ENCODE measurements at regions not wholly inside any gene's neighbourhood (a gene's known extent, or its start where the extent isn't known, plus 50 kb on each side); places are given as distances from the start of the nearest gene placed in this dataset.
"Not testable (repeated sequence)": the region's sequence is repeated elsewhere in the genome, so short reads cannot be mapped to it uniquely, and the experiment has no call there.

DNA sequence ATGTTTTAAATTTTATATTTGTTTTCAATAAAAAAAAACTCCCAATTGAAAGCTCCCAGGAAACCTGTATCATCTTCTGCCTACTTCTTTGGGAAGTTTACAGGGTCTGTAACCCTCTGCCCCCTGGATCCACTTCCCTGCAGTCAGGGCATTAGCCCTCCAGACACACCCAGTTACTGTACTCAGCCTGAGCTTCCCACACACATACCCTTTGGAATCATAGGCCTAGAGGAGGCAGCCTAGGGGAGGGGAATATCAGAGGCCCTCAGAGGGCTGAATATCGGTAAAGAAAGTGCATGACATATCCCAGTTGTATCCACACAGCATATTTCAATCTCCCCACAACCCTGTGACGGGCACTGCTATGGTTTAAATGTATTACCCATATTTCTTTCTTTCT, 56.2 kb upstream of the TFPI start:
- H3K4me3 ChIP-seq (ENCODE audit: extremely low read depth, insufficient read depth, low read length, poor library complexity, severe bottlenecking); H3K4me1 ChIP-seq (ENCODE audit: control insufficient read depth, insufficient read depth, low read length, poor library complexity, severe bottlenecking); H3K36me3 ChIP-seq (ENCODE audit: control insufficient read depth, insufficient read depth, low read length); H3K9me3 ChIP-seq (ENCODE audit: control insufficient read depth, low read length); H3K27ac ChIP-seq (ENCODE audit: low read depth, low read length, severe bottlenecking): not testable (repeated sequence)
- no CpG with 5 or more reads among the region's 2 CpGs for WGBS, 2 experiments (ENCODE audit: insufficient coverage in 2 of 2)

DNA sequence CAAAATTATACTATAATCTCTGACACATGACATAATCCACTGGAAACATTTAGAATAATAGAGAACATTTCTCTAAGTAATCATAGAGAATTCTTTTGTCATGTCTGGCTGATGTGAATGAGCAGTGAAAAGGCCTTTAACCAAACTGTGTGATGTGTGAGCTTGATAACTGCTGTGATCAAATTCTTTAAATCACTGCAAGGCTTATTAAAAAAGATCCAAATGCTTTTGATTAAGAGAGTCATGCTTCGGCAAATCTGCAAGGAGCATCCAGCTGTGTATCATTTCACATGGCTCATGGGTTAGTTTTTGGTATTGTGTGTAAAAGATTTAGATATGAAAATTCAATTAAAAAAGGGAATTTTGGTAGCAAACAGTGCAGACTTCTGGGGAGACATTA, 58.6 kb upstream of the TFPI start:
- no peak overlapping the region for H3K27ac ChIP-seq (ENCODE audit: low read depth, low read length, severe bottlenecking)
- 100% methylated on average over 1 of the region's 1 CpG for WGBS, 2 experiments (ENCODE audit: insufficient coverage in 2 of 2)
- H3K36me3 ChIP-seq (ENCODE audit: control insufficient read depth, insufficient read depth, low read length): no peaks in the 10 kb centered on the region
- H3K4me3 ChIP-seq (ENCODE audit: extremely low read depth, insufficient read depth, low read length, poor library complexity, severe bottlenecking): no peak overlapping the region
- H3K9me3 ChIP-seq (ENCODE audit: control insufficient read depth, low read length): no peaks in the 10 kb centered on the region
- no peaks in the 10 kb centered on the region for H3K4me1 ChIP-seq (ENCODE audit: control insufficient read depth, insufficient read depth, low read length, poor library complexity, severe bottlenecking)

DNA sequence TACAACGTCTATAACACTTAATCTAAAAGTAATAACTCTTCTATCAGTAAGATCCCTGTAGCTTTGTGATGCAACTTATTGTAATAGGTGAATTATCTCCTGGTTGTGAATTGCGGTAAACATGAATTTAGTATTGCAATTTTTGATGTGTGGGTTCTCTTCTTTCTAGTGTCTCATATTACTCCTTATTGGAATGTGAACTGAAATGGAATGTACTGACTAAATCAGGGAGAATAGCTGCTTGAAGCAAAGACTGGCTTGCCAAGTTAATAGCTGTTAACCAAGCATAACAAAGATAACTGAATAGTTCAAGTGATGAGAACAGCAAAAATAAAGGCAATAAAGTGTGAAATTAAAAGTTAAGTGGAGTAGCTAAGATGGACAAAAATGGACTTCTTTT, 60.5 kb upstream of the TFPI start:
- H3K4me3 ChIP-seq (ENCODE audit: extremely low read depth, insufficient read depth, low read length, poor library complexity, severe bottlenecking): no peak overlapping the region
- WGBS, 2 experiments (ENCODE audit: insufficient coverage in 2 of 2): no CpG with 5 or more reads among the region's 2 CpGs
- no peaks in the 10 kb centered on the region for H3K36me3 ChIP-seq (ENCODE audit: control insufficient read depth, insufficient read depth, low read length)
- peaks cover 3% of the 10 kb centered on the region for H3K4me1 ChIP-seq (ENCODE audit: control insufficient read depth, insufficient read depth, low read length, poor library complexity, severe bottlenecking)
- H3K9me3 ChIP-seq (ENCODE audit: control insufficient read depth, low read length): no peaks in the 10 kb centered on the region
- H3K27ac ChIP-seq (ENCODE audit: low read depth, low read length, severe bottlenecking): no peak overlapping the region

DNA sequence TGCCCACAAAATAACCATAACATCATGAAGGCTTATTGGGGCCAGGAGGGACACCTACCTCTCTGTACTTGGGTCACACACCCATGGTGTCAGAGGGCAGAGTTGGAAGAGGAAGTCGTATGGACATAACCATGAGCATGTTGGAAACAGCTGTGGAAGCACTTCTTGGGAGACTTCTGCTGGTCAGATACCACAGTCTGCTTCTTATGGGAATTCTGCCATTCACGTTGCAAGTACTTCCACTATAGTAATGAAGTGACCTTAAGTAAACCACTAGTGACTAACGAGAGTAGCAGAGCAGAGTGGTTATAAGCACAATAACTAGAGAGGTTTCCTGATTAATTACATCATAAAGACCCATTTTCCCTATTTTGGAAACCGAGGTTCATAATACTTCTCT, 61.1 kb upstream of the TFPI start:
- H3K4me1 ChIP-seq (ENCODE audit: control insufficient read depth, insufficient read depth, low read length, poor library complexity, severe bottlenecking): peaks cover 3% of the 10 kb centered on the region
- H3K36me3 ChIP-seq (ENCODE audit: control insufficient read depth, insufficient read depth, low read length): no peaks in the 10 kb centered on the region
- 83 to 88% methylated on average over 1 of the region's 4 CpGs for WGBS, 2 experiments (ENCODE audit: insufficient coverage in 2 of 2)
- H3K27ac ChIP-seq (ENCODE audit: low read depth, low read length, severe bottlenecking): no peak overlapping the region
- H3K9me3 ChIP-seq (ENCODE audit: control insufficient read depth, low read length): no peaks in the 10 kb centered on the region
- no peak overlapping the region for H3K4me3 ChIP-seq (ENCODE audit: extremely low read depth, insufficient read depth, low read length, poor library complexity, severe bottlenecking)

DNA sequence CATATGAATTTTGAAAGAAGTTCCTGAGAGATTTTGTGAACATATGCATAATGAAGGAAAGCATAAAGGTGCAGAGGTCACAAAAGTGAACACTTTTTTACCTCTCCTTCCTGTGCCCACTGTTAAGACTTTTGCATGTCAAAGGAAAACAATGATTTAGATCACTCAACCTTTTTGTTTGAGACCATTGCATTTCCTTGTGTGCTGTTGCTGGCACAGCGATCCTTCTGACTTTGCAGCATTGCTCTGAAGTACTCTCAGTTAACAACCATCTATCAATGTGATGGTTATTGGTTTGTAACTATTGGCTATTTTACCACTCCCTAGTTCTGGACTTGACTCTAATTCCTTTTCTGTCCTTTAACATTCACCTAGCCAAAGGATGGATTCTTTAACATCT, 61.7 kb upstream of the TFPI start:
- H3K36me3 ChIP-seq (ENCODE audit: control insufficient read depth, insufficient read depth, low read length): no peaks in the 10 kb centered on the region
- no peak overlapping the region for H3K27ac ChIP-seq (ENCODE audit: low read depth, low read length, severe bottlenecking)
- H3K4me1 ChIP-seq (ENCODE audit: control insufficient read depth, insufficient read depth, low read length, poor library complexity, severe bottlenecking): peaks cover 3% of the 10 kb centered on the region
- no peak overlapping the region for H3K4me3 ChIP-seq (ENCODE audit: extremely low read depth, insufficient read depth, low read length, poor library complexity, severe bottlenecking)
- WGBS, 2 experiments (ENCODE audit: insufficient coverage in 2 of 2): no CpG with 5 or more reads among the region's 1 CpG
- H3K9me3 ChIP-seq (ENCODE audit: control insufficient read depth, low read length): no peaks in the 10 kb centered on the region

DNA sequence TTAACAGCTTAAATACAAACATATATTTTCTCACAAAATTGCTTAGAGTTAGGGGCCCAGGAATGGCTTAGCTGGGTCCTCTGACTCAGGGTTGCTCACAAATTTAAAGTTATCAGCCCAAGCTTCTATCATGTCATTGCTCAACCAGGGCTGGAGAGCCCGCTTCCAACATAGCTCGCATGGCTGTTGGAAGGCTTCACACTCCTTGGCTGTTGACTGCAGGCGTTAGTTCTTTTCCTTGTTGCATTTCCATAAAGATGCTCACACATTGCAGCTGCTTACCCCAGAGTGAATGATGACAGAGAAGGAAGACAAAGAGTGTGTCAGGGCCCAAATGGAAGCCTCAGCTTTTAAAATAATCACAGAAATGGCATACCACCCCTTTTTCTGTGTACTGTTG, 62.9 kb upstream of the TFPI start:
- no peaks in the 10 kb centered on the region for H3K36me3 ChIP-seq (ENCODE audit: control insufficient read depth, insufficient read depth, low read length)
- no peaks in the 10 kb centered on the region for H3K9me3 ChIP-seq (ENCODE audit: control insufficient read depth, low read length)
- H3K4me1 ChIP-seq (ENCODE audit: control insufficient read depth, insufficient read depth, low read length, poor library complexity, severe bottlenecking): peaks cover 3% of the 10 kb centered on the region
- WGBS, 2 experiments (ENCODE audit: insufficient coverage in 2 of 2): 75 to 100% methylated on average over 2 of the region's 3 CpGs
- H3K4me3 ChIP-seq (ENCODE audit: extremely low read depth, insufficient read depth, low read length, poor library complexity, severe bottlenecking): no peak overlapping the region
- no peak overlapping the region for H3K27ac ChIP-seq (ENCODE audit: low read depth, low read length, severe bottlenecking)

DNA sequence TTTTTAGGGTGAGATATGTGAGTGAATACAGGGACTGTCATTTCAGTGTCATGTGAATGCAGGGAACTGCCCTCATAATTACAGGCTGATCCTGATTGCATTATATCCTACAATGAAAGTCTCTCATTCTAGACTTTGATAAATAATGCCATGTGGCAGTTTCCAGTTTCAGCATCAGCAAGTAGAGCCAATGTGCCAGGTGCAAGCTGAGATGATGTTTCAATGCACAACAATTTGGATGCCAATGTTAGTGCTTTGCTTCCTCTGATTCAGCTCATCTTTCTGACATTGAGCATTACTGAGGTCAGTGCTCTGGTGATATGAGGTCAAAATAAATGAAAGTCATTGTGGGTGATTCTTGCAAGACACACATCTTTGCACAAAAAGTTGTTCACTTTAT, 63.7 kb upstream of the TFPI start:
- Histone ChIP-seq H3K4me3 (ENCODE audit: extremely low read depth, insufficient read depth, low read length, poor library complexity, severe bottlenecking) (no peak overlapping the region), H3K9me3 (ENCODE audit: control insufficient read depth, low read length) (no peaks in the 10 kb centered on the region), H3K4me1 (ENCODE audit: control insufficient read depth, insufficient read depth, low read length, poor library complexity, severe bottlenecking) (peaks cover 3% of the 10 kb centered on the region), H3K27ac (ENCODE audit: low read depth, low read length, severe bottlenecking) (no peak overlapping the region), H3K36me3 (ENCODE audit: control insufficient read depth, insufficient read depth, low read length) (no peaks in the 10 kb centered on the region)

DNA sequence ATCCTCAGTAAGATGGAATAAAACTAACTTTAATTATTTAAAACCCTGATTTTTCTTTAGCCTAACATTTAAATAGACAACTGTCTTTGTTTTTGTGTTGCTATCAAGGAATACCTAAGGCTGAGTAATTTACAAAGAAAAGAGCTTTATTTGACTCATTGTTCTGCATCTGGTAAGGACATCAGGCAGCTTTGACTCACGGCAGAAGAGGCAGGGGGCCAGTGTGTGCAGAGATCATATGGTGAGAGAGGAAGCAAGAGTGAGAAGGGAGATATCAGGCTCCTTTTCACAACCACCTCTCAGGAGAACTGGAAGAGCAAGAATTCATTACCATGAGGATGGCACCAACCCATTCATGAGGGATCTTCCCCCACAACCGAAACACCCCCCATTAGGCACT, 64.6 kb upstream of the TFPI start:
- no peaks in the 10 kb centered on the region for H3K36me3 ChIP-seq (ENCODE audit: control insufficient read depth, insufficient read depth, low read length)
- 17% methylated on average over 1 of the region's 2 CpGs; no CpG with 5 or more reads in 1 of the 2 experiments for WGBS, 2 experiments (ENCODE audit: insufficient coverage in 2 of 2)
- peaks cover 3% of the 10 kb centered on the region for H3K4me1 ChIP-seq (ENCODE audit: control insufficient read depth, insufficient read depth, low read length, poor library complexity, severe bottlenecking)
- no peak overlapping the region for H3K27ac ChIP-seq (ENCODE audit: low read depth, low read length, severe bottlenecking)
- H3K9me3 ChIP-seq (ENCODE audit: control insufficient read depth, low read length): no peaks in the 10 kb centered on the region
- H3K4me3 ChIP-seq (ENCODE audit: extremely low read depth, insufficient read depth, low read length, poor library complexity, severe bottlenecking): no peak overlapping the region

DNA sequence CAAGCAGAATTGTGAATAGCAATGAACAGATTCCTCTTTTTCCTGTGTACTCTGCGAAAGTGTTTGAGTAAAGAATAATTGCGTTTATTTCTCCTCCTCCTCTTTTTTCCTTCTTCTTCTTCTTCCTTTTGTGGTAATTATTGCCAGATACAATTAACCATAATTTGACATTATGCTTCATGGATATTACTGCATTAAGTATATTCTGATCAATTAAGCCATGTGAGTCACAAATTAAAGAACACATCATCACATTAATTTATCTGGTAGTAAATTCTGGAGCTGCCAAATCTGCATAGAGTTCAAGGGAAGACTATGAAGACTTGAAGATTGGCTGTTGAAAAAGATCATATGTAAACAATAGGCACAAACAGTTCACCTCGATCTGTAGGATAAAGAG, 72.9 kb upstream of the TFPI start:
- H3K27ac ChIP-seq (ENCODE audit: low read depth, low read length, severe bottlenecking): no peak overlapping the region
- H3K4me1 ChIP-seq (ENCODE audit: control insufficient read depth, insufficient read depth, low read length, poor library complexity, severe bottlenecking): no peaks in the 10 kb centered on the region
- H3K36me3 ChIP-seq (ENCODE audit: control insufficient read depth, insufficient read depth, low read length): no peaks in the 10 kb centered on the region
- WGBS, 2 experiments (ENCODE audit: insufficient coverage in 2 of 2): no CpG with 5 or more reads among the region's 3 CpGs
- no peak overlapping the region for H3K4me3 ChIP-seq (ENCODE audit: extremely low read depth, insufficient read depth, low read length, poor library complexity, severe bottlenecking)
- H3K9me3 ChIP-seq (ENCODE audit: control insufficient read depth, low read length): no peaks in the 10 kb centered on the region

DNA sequence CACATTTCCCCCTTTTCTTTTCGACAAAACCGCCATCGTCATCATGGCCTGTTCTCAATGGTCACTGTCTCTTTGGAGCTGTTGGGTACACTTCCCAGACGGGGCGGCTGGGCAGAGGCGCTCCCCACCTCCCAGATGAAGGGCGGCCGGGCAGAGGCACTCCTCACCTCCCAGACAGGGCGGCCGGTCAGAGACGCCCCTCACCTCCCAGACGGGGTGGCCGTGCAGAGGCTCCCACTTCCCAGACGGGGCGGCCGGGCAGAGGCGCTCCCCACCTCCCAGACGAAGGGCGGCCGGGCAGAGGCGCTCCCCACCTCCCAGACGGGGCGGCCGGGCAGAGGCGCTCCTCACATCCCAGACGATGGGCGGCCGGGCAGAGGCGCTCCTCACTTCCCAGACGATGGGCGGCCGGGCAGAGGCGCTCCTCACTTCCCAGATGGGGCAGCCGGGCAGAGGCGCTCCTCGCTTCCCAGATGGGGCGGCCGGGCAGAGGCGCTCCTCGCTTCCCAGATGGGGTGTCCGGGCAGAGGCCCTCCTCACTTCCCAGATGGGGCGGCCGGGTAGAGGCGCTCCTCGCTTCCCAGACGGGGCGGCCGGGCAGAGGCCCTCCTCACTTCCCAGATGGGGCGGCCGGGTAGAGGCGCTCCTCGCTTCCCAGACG, 82.6 kb upstream of the TFPI start:
- not testable (repeated sequence) for H3K4me3 ChIP-seq (ENCODE audit: extremely low read depth, insufficient read depth, low read length, poor library complexity, severe bottlenecking); H3K27ac ChIP-seq (ENCODE audit: low read depth, low read length, severe bottlenecking); H3K4me1 ChIP-seq (ENCODE audit: control insufficient read depth, insufficient read depth, low read length, poor library complexity, severe bottlenecking); H3K36me3 ChIP-seq (ENCODE audit: control insufficient read depth, insufficient read depth, low read length); H3K9me3 ChIP-seq (ENCODE audit: control insufficient read depth, low read length)
- WGBS, 2 experiments (ENCODE audit: insufficient coverage in 2 of 2): 90 to 97% methylated on average over 6 to 8 of the region's 53 CpGs

DNA sequence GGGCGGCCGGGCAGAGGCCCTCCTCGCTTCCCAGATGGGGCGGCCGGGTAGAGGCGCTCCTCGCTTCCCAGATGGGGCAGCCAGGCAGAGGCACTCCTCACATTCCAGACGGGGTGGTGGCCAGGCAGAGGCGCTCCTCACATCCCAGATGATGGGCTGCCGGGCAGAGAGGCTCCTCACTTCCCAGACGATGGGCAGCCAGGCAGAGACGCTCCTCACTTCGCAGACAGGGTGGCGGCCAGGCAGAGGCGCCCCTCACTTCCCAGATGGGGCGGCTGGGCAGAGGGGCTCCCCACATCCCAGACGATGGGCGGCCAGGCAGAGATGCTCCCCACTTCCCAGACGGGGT, 83.1 kb upstream of the TFPI start:
- H3K27ac ChIP-seq (ENCODE audit: low read depth, low read length, severe bottlenecking); H3K9me3 ChIP-seq (ENCODE audit: control insufficient read depth, low read length); H3K4me3 ChIP-seq (ENCODE audit: extremely low read depth, insufficient read depth, low read length, poor library complexity, severe bottlenecking); H3K4me1 ChIP-seq (ENCODE audit: control insufficient read depth, insufficient read depth, low read length, poor library complexity, severe bottlenecking); H3K36me3 ChIP-seq (ENCODE audit: control insufficient read depth, insufficient read depth, low read length): not testable (repeated sequence)
- WGBS, 2 experiments (ENCODE audit: insufficient coverage in 2 of 2): 98% methylated on average over 5 to 8 of the region's 19 CpGs

DNA sequence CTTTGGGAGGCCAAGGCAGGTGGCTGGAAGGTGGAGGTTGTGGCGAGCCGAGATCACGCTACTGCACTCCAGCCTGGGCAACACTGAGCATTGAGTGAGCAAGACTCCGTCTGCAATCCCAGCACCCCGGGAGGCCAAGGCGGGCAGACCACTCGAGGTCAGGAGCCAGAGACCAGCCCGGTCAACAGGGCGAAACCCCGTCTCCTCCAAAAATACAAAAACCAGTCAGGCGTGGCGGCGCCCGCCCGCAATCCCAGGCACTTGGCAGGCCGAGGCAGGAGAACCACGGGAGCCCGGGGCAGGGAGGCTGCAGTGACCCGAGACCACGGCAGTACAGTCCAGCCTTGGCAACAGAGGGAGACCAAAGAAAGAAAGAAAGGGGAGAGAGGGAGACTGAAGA, 83.5 kb upstream of the TFPI start:
- not testable (repeated sequence) for H3K27ac ChIP-seq (ENCODE audit: low read depth, low read length, severe bottlenecking); H3K4me1 ChIP-seq (ENCODE audit: control insufficient read depth, insufficient read depth, low read length, poor library complexity, severe bottlenecking); H3K36me3 ChIP-seq (ENCODE audit: control insufficient read depth, insufficient read depth, low read length); H3K9me3 ChIP-seq (ENCODE audit: control insufficient read depth, low read length); H3K4me3 ChIP-seq (ENCODE audit: extremely low read depth, insufficient read depth, low read length, poor library complexity, severe bottlenecking)
- WGBS, 2 experiments (ENCODE audit: insufficient coverage in 2 of 2): 93 to 97% methylated on average over 10 to 14 of the region's 20 CpGs

All from mesodermal cell (in vitro differentiated cells).